Sigmoid colon (tissue), 6 donors: ENCODE measurements at regions not wholly inside any gene's neighbourhood (a gene's known extent, or its start where the extent isn't known, plus 50 kb on each side); places are given as distances from the start of the nearest gene placed in this dataset.

ENCODE experiments used
- DNase-seq: peaks from one replicate; pipeline ENCODE4 v3.0.0-alpha.2; 2019
- H3K27ac ChIP-seq, 4 donors: fragments of 200-600 bp; sonication (generic); one replicate each; pipeline ENCODE4 v1.5.1; 2016 to 2019; ENCODE audit warnings: mild to moderate bottlenecking in 1 of 4
- H3K27me3 ChIP-seq, 3 donors: fragments of 200-600 bp; sonication (generic); one replicate each; pipeline ENCODE4 v1.5.1; 2019; ENCODE audit warnings: mild to moderate bottlenecking in 1 of 3
- H3K36me3 ChIP-seq, 4 donors: fragments of 200-600 bp; sonication (generic); one replicate each; pipeline ENCODE4 v1.5.1; 2016 to 2019
- H3K4me1 ChIP-seq, 4 donors: fragments of 200-600 bp; sonication (generic); one replicate each; pipeline ENCODE4 v1.5.1; 2017 to 2019
- H3K4me3 ChIP-seq, 4 donors: fragments of 200-600 bp; sonication (generic); one replicate each; pipeline ENCODE4 v1.5.1; 2017 to 2019; ENCODE audit warnings: mild to moderate bottlenecking in 2 of 4, moderate library complexity in 1 of 4
- H3K9me3 ChIP-seq, 4 donors: fragments of 200-600 bp in 3 of 4; sonication (generic) in 3 of 4; one replicate each; pipeline versions ENCODE4 v1.5.1 to v1.6.1; 2013 to 2019
- EP300 ChIP-seq, 4 donors: sonication (generic); formaldehyde crosslinking; IDR thresholded peaks; one replicate each; pipeline ENCODE4 v1.6.1; 2017; ENCODE audit warnings: antibody characterized with exemption in 4 of 4
- POLR2A ChIP-seq, 2 donors: fragments of 450-650 bp; IDR thresholded peaks; one replicate each; pipeline ENCODE4 v1.6.1; 2016; ENCODE audit warnings: antibody characterized with exemption in 2 of 2, mild to moderate bottlenecking in 2 of 2, moderate library complexity in 2 of 2
- POLR2AphosphoS5 ChIP-seq, 4 donors: sonication (generic); formaldehyde crosslinking; IDR thresholded peaks; one replicate each; pipeline ENCODE4 v1.6.1; 2017; ENCODE audit warnings: antibody characterized with exemption in 4 of 4
- WGBS, 2 donors: extraction: QIAGEN DNeasy Blood & Tissue Kit; methylation state at CpG; one replicate each; pipeline ENCODE4 v1.1.7; 2013; 5-methylcytosine and 5-hydroxymethylcytosine counted together
- intact Hi-C: fragments of 100-400 bp; cut with DNase I; formaldehyde crosslinking; loops from one replicate; pipeline ENCODE4 v1.15.1; 2023
- TF ChIP-seq, protein P1 (sequence below), 4 experiments: fragments of 450-650 bp in 3 of 4; fragments of 200-600 bp in 1 of 4; IDR thresholded peaks; one replicate each; pipeline ENCODE4 v1.5.1; 2016 to 2019; ENCODE audit warnings: antibody characterized with exemption in 4 of 4, mild to moderate bottlenecking in 3 of 4, moderate library complexity in 2 of 4
- donor health status: healthy with polysubstance abuse.
- donor health status: healthy.

DNA sequence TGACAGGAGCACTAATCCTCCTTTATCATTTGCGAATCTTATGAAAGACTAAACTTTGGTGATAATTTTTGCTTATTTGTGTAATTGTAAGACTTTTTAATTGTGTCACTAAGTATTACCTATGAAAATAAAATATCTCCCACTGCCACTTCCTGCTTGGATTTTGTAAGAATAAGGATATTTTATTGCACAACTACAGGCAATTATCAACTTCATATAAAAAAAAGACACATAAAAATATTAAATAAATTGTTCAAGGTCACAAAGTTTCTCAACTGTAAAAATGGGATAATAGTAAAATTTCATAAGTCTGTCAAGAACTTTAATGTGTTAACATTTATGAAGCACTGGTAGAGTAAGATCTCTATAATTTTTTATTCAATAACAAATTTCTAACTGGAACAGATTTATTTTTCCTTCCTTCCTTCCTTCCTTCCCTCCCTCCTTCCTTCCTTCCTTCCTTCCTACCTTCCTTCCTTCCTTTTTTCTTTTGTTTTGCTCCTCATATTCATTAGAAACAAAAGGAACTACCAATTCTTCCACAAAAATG lies 527.6 kb upstream of the FAM47C start:
- no peak for DNase-seq
- 88% methylated on average over 1 of the region's 1 CpG for WGBS, 2 donors
- Histone ChIP-seq H3K27ac (no peak overlapping the region), H3K4me3 (no peak overlapping the region), H3K4me1 (no peaks in the 10 kb centered on the region), H3K27me3 (no peaks in the 10 kb centered on the region), H3K36me3 (no peaks in the 10 kb centered on the region), H3K9me3 (no peaks in the 10 kb centered on the region)
- intact Hi-C loops = no loop called here
- TF ChIP-seq EP300 (IDR thresholded peaks at IDR 0.05) = no peak
- TF ChIP-seq POLR2AphosphoS5 (IDR thresholded peaks at IDR 0.05) = no peak

DNA sequence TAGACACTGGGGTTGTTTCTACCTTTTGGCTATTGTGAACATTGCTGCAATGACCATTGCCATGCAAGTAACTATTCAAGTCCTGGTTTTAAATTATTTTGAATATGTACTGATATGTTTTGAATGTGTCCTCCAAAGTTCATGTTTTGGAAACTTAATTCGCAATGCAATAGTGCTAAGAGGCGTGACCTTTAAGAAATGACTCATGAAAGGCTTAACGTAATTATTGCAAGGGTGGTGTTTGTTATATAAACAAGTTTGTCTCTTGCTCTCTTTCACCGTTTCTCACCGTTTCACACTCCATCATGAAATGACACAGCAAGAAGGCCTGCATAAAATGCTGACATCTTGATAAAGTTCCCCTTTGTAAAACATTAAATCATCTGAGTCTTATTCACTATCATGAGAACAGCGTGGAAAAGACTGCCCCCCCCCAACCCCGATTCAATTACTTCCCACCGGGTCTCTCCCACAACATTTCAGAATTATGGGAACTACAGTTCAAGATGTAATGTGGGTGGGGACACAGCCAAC lies 506.9 kb upstream of the FAM47C start:
- WGBS, 2 donors = 81 to 85% methylated on average over 8 of the region's 8 CpGs
- no peak for TF ChIP-seq POLR2A (IDR thresholded peaks at IDR 0.05)
- TF ChIP-seq, protein P1, sequence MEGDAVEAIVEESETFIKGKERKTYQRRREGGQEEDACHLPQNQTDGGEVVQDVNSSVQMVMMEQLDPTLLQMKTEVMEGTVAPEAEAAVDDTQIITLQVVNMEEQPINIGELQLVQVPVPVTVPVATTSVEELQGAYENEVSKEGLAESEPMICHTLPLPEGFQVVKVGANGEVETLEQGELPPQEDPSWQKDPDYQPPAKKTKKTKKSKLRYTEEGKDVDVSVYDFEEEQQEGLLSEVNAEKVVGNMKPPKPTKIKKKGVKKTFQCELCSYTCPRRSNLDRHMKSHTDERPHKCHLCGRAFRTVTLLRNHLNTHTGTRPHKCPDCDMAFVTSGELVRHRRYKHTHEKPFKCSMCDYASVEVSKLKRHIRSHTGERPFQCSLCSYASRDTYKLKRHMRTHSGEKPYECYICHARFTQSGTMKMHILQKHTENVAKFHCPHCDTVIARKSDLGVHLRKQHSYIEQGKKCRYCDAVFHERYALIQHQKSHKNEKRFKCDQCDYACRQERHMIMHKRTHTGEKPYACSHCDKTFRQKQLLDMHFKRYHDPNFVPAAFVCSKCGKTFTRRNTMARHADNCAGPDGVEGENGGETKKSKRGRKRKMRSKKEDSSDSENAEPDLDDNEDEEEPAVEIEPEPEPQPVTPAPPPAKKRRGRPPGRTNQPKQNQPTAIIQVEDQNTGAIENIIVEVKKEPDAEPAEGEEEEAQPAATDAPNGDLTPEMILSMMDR (IDR thresholded peaks at IDR 0.05) = no peak
- no peak for TF ChIP-seq EP300 (IDR thresholded peaks at IDR 0.05)
- no peak for TF ChIP-seq POLR2AphosphoS5 (IDR thresholded peaks at IDR 0.05)
- no peaks in the 10 kb centered on the region for H3K4me1 ChIP-seq
- no peaks in the 10 kb centered on the region for H3K27me3 ChIP-seq
- DNase-seq = no peak
- no peak overlapping the region for H3K27ac ChIP-seq
- H3K9me3 ChIP-seq = no peaks in the 10 kb centered on the region
- H3K36me3 ChIP-seq = no peaks in the 10 kb centered on the region
- intact Hi-C loops = no loop called here
- H3K4me3 ChIP-seq = no peak overlapping the region

DNA sequence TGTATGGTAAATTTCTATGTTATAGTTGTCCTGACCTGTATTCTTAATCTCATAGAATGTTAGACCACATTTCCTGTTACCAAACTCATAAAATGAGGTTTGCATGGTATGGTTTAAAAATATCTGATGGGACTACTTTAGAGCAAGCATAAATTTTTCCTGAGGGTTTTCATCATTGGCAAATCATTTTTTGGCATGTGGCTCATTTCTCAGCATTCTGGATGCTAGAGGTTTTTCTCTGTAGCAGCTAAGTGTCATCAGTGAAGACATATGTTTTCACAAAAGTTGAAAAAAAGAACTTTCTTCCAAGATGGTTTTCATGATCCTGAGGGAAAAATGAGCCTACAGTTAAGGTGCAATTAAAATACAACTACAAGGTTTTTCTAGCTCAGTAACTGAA lies 503.5 kb upstream of the FAM47C start:
- intact Hi-C loops = no loop called here

DNA sequence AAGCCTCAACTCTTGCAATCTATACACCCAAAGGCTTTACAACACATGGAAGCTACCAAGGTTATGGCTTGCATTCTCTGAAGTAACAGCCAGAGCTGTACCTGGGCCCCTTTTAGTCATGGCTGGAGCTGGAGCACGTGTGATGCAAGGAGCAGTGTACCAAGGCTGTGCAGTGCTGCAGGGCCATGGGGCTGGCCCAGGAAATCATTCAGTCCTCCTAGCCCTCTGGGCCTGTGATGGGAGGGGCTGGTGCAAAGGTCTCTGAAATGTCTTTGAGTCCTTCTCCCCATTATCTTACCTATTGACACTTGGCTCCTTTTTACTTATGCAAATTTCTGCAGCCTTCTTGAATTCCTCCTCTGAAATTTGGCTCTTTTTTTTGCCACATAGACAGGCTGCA lies 500.1 kb upstream of the FAM47C start:
- no peak for DNase-seq
- WGBS, 2 donors = 67 to 70% methylated on average over 1 of the region's 1 CpG
- H3K27ac ChIP-seq = no peak overlapping the region
- intact Hi-C loops = no loop called here
- no peaks in the 10 kb centered on the region for H3K36me3 ChIP-seq
- no peak overlapping the region for H3K4me3 ChIP-seq
- H3K4me1 ChIP-seq = no peaks in the 10 kb centered on the region
- H3K9me3 ChIP-seq = no peaks in the 10 kb centered on the region
- TF ChIP-seq, protein P1 (IDR thresholded peaks at IDR 0.05) = no peak
- TF ChIP-seq EP300 (IDR thresholded peaks at IDR 0.05) = no peak
- no peak for TF ChIP-seq POLR2AphosphoS5 (IDR thresholded peaks at IDR 0.05)
- H3K27me3 ChIP-seq = no peaks in the 10 kb centered on the region

More for the DNA sequence above, 503.5 kb upstream of the FAM47C start:
- Histone ChIP-seq H3K4me1 (no peaks in the 10 kb centered on the region), H3K27ac (no peak overlapping the region), H3K4me3 (no peak overlapping the region), H3K27me3 (no peaks in the 10 kb centered on the region), H3K9me3 (no peaks in the 10 kb centered on the region), H3K36me3 (no peaks in the 10 kb centered on the region)
- TF ChIP-seq EP300 (IDR thresholded peaks at IDR 0.05) (no peak), POLR2A (IDR thresholded peaks at IDR 0.05) (no peak), POLR2AphosphoS5 (IDR thresholded peaks at IDR 0.05) (no peak)
- TF ChIP-seq, protein P1 (IDR thresholded peaks at IDR 0.05) = no peak
- DNase-seq = no peak

DNA sequence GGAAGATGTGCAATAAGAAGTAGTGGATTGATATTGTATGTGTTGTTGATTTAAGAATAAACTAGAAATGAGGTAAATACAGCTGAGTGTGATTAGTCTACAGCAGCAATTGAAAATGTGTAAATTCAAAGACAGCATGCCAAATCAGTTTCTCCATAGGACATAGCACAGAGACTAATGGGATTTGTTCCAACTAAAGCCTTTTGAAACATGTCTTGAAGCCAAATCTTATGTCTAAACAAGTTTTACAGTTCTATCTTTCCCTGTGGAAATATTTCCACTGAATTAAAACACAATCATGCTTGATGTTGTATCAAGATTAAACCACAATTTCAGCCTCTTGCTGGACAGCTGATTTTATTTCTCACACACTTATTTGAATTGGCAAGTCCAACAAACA lies 497.4 kb upstream of the FAM47C start:
- DNase-seq = no peak
- intact Hi-C loops = no loop called here
- no peaks in the 10 kb centered on the region for H3K27me3 ChIP-seq
- peaks cover 0 to 2% (median 0%) of the 10 kb centered on the region in 4 donors for H3K9me3 ChIP-seq
- no peaks in the 10 kb centered on the region for H3K36me3 ChIP-seq
- no peak overlapping the region for H3K27ac ChIP-seq
- no peaks in the 10 kb centered on the region for H3K4me1 ChIP-seq
- TF ChIP-seq, protein P1 (IDR thresholded peaks at IDR 0.05) = no peak
- TF ChIP-seq POLR2A (IDR thresholded peaks at IDR 0.05) = no peak
- TF ChIP-seq POLR2AphosphoS5 (IDR thresholded peaks at IDR 0.05) = no peak
- no peak for TF ChIP-seq EP300 (IDR thresholded peaks at IDR 0.05)
- no peak overlapping the region for H3K4me3 ChIP-seq
